ENCODE measurements at regions not wholly inside any gene's neighbourhood (a gene's known extent, or its start where the extent isn't known, plus 50 kb on each side); places are given as distances from the start of the nearest gene placed in this dataset.

DNA sequence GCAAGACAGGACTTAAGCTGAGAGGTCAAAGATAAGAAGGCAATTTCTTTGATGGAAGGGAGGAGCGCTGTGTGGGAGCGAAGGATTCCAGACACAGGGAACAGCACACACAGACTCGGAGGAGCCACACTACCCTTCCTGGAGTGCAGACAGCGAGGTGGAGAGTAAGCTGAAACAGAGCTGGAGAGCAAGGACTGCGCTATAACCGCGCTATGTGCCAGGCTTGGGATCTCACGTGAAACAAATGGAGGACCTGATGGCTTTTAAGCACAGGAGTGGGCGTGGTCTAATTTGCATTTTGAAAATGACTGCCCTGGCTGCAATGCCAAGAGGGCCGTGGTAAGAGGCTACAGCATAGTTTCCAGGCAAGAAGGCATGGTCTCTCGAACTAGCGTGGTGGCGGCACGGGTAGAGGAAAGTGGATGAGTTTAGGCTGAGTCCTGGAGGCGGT lies 113.9 kb upstream of the SORBS2 start:
- Histone ChIP-seq H4K20me1 (ENCODE audit: control insufficient read depth, insufficient read depth, low read length, poor library complexity, severe bottlenecking) (no peaks in the 10 kb centered on the region), H3K4me3 (ENCODE audit: control extremely low read depth in 1 of 5, extremely low read depth in 1 of 5, insufficient read depth in 1 of 5, low read depth in 2 of 5, low read length in 4 of 5) (no peak overlapping the region), H3K9ac (ENCODE audit: low read length) (no peak overlapping the region), H3K27ac (ENCODE audit: low read length in 2 of 2) (no peak overlapping the region), H3K79me2 (ENCODE audit: control insufficient read depth, insufficient read depth, low read length) (no peaks in the 10 kb centered on the region), H3K4me1 (ENCODE audit: control insufficient read depth in 2 of 2, insufficient read depth in 2 of 2, low read length in 2 of 2) (no peaks in the 10 kb centered on the region), H3K27me3 (replicated peaks in 1 of 4; ENCODE audit: control extremely low read depth in 1 of 4, control insufficient read depth in 3 of 4, insufficient read depth in 4 of 4, low read length in 3 of 4) (no peaks in the 10 kb centered on the region), H2AFZ (ENCODE audit: insufficient read depth, low read depth, low read length, poor library complexity, severe bottlenecking) (no peak overlapping the region), H3K36me3 (replicated peaks in 1 of 2; ENCODE audit: control extremely low read depth in 1 of 2, control insufficient read depth in 1 of 2, extremely low read depth in 1 of 2, insufficient read depth in 2 of 2, low read length in 1 of 2) (no peaks in the 10 kb centered on the region), H3K9me3 (ENCODE audit: control extremely low read depth in 1 of 3, control insufficient read depth in 2 of 3, insufficient read depth in 1 of 3, low read length in 2 of 3) (no peaks in the 10 kb centered on the region), H3K4me2 (replicated peaks; ENCODE audit: low read depth, low read length, poor library complexity, severe bottlenecking) (no peak overlapping the region)
- DNase-seq (no peak), ATAC-seq (ENCODE audit: low read depth) (no peak)
- Mint-ChIP-seq H3K27ac (no peak overlapping the region), H3K27me3 (peaks cover 9% of the 10 kb centered on the region), H3K4me3 (no peak overlapping the region), H3K4me1 (no peaks in the 10 kb centered on the region), H3K9me3 (ENCODE audit: insufficient read depth) (peaks cover 4% of the 10 kb centered on the region)
- 92% methylated on average over 15 of the region's 15 CpGs for WGBS (ENCODE audit: insufficient coverage)
- ChIA-PET CTCF (no interaction called here), POLR2A (no interaction called here)
- no peak for TF ChIP-seq EZH2 (IDR thresholded peaks at IDR 0.05; ENCODE audit: borderline replicate concordance, insufficient read depth, low read depth, low read length, poor library complexity, severe bottlenecking)
- TF ChIP-seq, protein P1, sequence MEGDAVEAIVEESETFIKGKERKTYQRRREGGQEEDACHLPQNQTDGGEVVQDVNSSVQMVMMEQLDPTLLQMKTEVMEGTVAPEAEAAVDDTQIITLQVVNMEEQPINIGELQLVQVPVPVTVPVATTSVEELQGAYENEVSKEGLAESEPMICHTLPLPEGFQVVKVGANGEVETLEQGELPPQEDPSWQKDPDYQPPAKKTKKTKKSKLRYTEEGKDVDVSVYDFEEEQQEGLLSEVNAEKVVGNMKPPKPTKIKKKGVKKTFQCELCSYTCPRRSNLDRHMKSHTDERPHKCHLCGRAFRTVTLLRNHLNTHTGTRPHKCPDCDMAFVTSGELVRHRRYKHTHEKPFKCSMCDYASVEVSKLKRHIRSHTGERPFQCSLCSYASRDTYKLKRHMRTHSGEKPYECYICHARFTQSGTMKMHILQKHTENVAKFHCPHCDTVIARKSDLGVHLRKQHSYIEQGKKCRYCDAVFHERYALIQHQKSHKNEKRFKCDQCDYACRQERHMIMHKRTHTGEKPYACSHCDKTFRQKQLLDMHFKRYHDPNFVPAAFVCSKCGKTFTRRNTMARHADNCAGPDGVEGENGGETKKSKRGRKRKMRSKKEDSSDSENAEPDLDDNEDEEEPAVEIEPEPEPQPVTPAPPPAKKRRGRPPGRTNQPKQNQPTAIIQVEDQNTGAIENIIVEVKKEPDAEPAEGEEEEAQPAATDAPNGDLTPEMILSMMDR (IDR thresholded peaks at IDR 0.05): no peak
- intact Hi-C loops (cut with micrococcal nuclease): no loop called here

DNA sequence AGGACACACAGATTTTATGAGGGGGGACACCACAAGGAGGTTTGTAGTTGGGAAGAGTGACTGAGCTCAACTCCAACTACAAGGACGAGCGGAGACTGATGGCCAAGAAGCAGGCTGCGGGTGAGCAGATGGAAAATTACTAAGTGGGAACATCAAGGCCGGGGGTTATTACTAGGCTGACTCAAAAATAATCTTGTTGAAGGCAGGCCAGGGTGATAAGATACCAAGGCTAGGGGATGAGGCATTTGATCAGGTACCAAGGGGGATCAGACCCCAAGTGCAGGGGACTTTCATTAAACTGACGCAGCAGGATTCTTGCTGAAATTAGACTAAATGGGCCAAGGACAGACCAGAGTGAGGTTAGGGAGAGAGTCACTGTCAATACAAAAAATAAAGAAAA lies 119.4 kb upstream of the SORBS2 start:
- Histone ChIP-seq H3K27me3 (replicated peaks in 1 of 4; ENCODE audit: control extremely low read depth in 1 of 4, control insufficient read depth in 3 of 4, insufficient read depth in 4 of 4, low read length in 3 of 4) (no peaks in the 10 kb centered on the region), H3K4me3 (ENCODE audit: control extremely low read depth in 1 of 5, extremely low read depth in 1 of 5, insufficient read depth in 1 of 5, low read depth in 2 of 5, low read length in 4 of 5) (no peak overlapping the region), H3K36me3 (replicated peaks in 1 of 2; ENCODE audit: control extremely low read depth in 1 of 2, control insufficient read depth in 1 of 2, extremely low read depth in 1 of 2, insufficient read depth in 2 of 2, low read length in 1 of 2) (no peaks in the 10 kb centered on the region), H2AFZ (ENCODE audit: insufficient read depth, low read depth, low read length, poor library complexity, severe bottlenecking) (no peak overlapping the region), H3K27ac (ENCODE audit: low read length in 2 of 2) (no peak overlapping the region), H4K20me1 (ENCODE audit: control insufficient read depth, insufficient read depth, low read length, poor library complexity, severe bottlenecking) (no peaks in the 10 kb centered on the region), H3K4me1 (ENCODE audit: control insufficient read depth in 2 of 2, insufficient read depth in 2 of 2, low read length in 2 of 2) (no peaks in the 10 kb centered on the region), H3K9me3 (ENCODE audit: control extremely low read depth in 1 of 3, control insufficient read depth in 2 of 3, insufficient read depth in 1 of 3, low read length in 2 of 3) (no peaks in the 10 kb centered on the region), H3K4me2 (replicated peaks; ENCODE audit: low read depth, low read length, poor library complexity, severe bottlenecking) (no peak overlapping the region), H3K79me2 (ENCODE audit: control insufficient read depth, insufficient read depth, low read length) (no peaks in the 10 kb centered on the region), H3K9ac (ENCODE audit: low read length) (no peak overlapping the region)
- Mint-ChIP-seq H3K9me3 (ENCODE audit: insufficient read depth) (no peaks in the 10 kb centered on the region), H3K4me1 (no peaks in the 10 kb centered on the region), H3K27me3 (peaks cover 12% of the 10 kb centered on the region), H3K4me3 (no peak overlapping the region), H3K27ac (no peak overlapping the region)
- DNase-seq (no peak), ATAC-seq (ENCODE audit: low read depth) (no peak)
- TF ChIP-seq, protein P1 (IDR thresholded peaks at IDR 0.05): no peak
- intact Hi-C loops (cut with micrococcal nuclease): no loop called here
- WGBS (ENCODE audit: insufficient coverage): 91% methylated on average over 4 of the region's 5 CpGs
- POLR2A ChIA-PET: no interaction called here
- CTCF ChIA-PET: no interaction called here
